ENCODE measurements at regions not wholly inside any gene's neighbourhood (a gene's known extent, or its start where the extent isn't known, plus 50 kb on each side); places are given as distances from the start of the nearest gene placed in this dataset.

GRCh38 chr22:26953012-26953883 is 295.9 kb downstream of the MIAT start:
- Histone ChIP-seq H3K27me3 (replicated peaks; ENCODE audit: control insufficient read depth, insufficient read depth, low read length) (no peaks in the 10 kb centered on the region), H3K36me3 (ENCODE audit: control insufficient read depth, insufficient read depth, low read length) (no peaks in the 10 kb centered on the region), H3K4me3 (replicated peaks; ENCODE audit: low read depth, low read length) (no peak overlapping the region)
- no peak for TF ChIP-seq CTCF (IDR thresholded peaks at IDR 0.05; ENCODE audit: insufficient read depth, low read length, poor library complexity, severe bottlenecking)
- no peak for DNase-seq (ENCODE audit: extremely low read depth, insufficient read length)

GRCh38 chr22:26956371-26956770 is 299.0 kb downstream of the MIAT start:
- TF ChIP-seq CTCF (IDR thresholded peaks at IDR 0.05; ENCODE audit: insufficient read depth, low read length, poor library complexity, severe bottlenecking) = no peak
- Histone ChIP-seq H3K27me3 (replicated peaks; ENCODE audit: control insufficient read depth, insufficient read depth, low read length) (no peaks in the 10 kb centered on the region), H3K36me3 (ENCODE audit: control insufficient read depth, insufficient read depth, low read length) (no peaks in the 10 kb centered on the region), H3K4me3 (replicated peaks; ENCODE audit: low read depth, low read length) (no peak overlapping the region)
- DNase-seq (ENCODE audit: extremely low read depth, insufficient read length) = no peak

GRCh38 chr22:26957176-26957575 is 299.8 kb downstream of the MIAT start:
- no peak for DNase-seq (ENCODE audit: extremely low read depth, insufficient read length)
- no peak for TF ChIP-seq CTCF (IDR thresholded peaks at IDR 0.05; ENCODE audit: insufficient read depth, low read length, poor library complexity, severe bottlenecking)
- Histone ChIP-seq H3K4me3 (replicated peaks; ENCODE audit: low read depth, low read length) (no peak overlapping the region), H3K36me3 (ENCODE audit: control insufficient read depth, insufficient read depth, low read length) (no peaks in the 10 kb centered on the region), H3K27me3 (replicated peaks; ENCODE audit: control insufficient read depth, insufficient read depth, low read length) (no peaks in the 10 kb centered on the region)

- Histone ChIP-seq H3K4me3 (replicated peaks; ENCODE audit: low read depth, low read length) (no peak overlapping the region), H3K27me3 (replicated peaks; ENCODE audit: control insufficient read depth, insufficient read depth, low read length) (no peaks in the 10 kb centered on the region), H3K36me3 (ENCODE audit: control insufficient read depth, insufficient read depth, low read length) (no peaks in the 10 kb centered on the region)
- no peak for DNase-seq (ENCODE audit: extremely low read depth, insufficient read length)
- no peak for TF ChIP-seq CTCF (IDR thresholded peaks at IDR 0.05; ENCODE audit: insufficient read depth, low read length, poor library complexity, severe bottlenecking)
Measured at GRCh38 chr22:26957897-26958296, 300.5 kb downstream of the MIAT start.

- TF ChIP-seq CTCF (IDR thresholded peaks at IDR 0.05; ENCODE audit: insufficient read depth, low read length, poor library complexity, severe bottlenecking) = no peak
- DNase-seq (ENCODE audit: extremely low read depth, insufficient read length) = no peak
- H3K36me3 ChIP-seq (ENCODE audit: control insufficient read depth, insufficient read depth, low read length) = no peaks in the 10 kb centered on the region
- H3K4me3 ChIP-seq (replicated peaks; ENCODE audit: low read depth, low read length) = no peak overlapping the region
- H3K27me3 ChIP-seq (replicated peaks; ENCODE audit: control insufficient read depth, insufficient read depth, low read length) = no peaks in the 10 kb centered on the region
Measured at GRCh38 chr22:26958378-26958777, 301.0 kb downstream of the MIAT start.

Measured in GM06990 (cell line).